Small intestine (tissue), 7 donors: ENCODE measurements at regions not wholly inside any gene's neighbourhood (a gene's known extent, or its start where the extent isn't known, plus 50 kb on each side); places are given as distances from the start of the nearest gene placed in this dataset.

Source experiments
- DNase-seq, 2 donors: peaks; one replicate each; pipeline versions ENCODE4 v3.0.0 to v3.0.0-alpha.2; 2013
- FAIRE-seq: peaks from 2 replicates; lab custom pipeline; 2012; peaks lifted over from hg19 to GRCh38; lab: Jason Lieb, UNC
- H3K27ac ChIP-seq, 3 donors: one replicate each; pipeline ENCODE4 v1.5.1; 2013; ENCODE audit warnings: low read length in 2 of 3, mild to moderate bottlenecking in 2 of 3, control low read depth in 1 of 3, inconsistent platforms in 1 of 3, low read depth in 1 of 3, moderate library complexity in 1 of 3
- H3K27me3 ChIP-seq, 3 donors: one replicate each; pipeline ENCODE4 v1.6.1; 2013; ENCODE audit warnings: low read length in 3 of 3, inconsistent platforms in 1 of 3; ENCODE audit not compliant: control insufficient read depth in 3 of 3, insufficient read depth in 3 of 3
- H3K36me3 ChIP-seq, 3 donors: one replicate each; pipeline ENCODE4 v1.6.1; 2013; ENCODE audit warnings: low read length in 3 of 3, inconsistent platforms in 1 of 3, low read depth in 1 of 3, mild to moderate bottlenecking in 1 of 3, moderate library complexity in 1 of 3; ENCODE audit not compliant: control insufficient read depth in 3 of 3, insufficient read depth in 2 of 3
- H3K4me1 ChIP-seq, 3 donors: one replicate each; pipeline ENCODE4 v1.6.1; 2013; ENCODE audit warnings: low read length in 2 of 3, inconsistent platforms in 1 of 3, low read depth in 1 of 3, mild to moderate bottlenecking in 1 of 3, moderate library complexity in 1 of 3; ENCODE audit not compliant: control insufficient read depth in 3 of 3, insufficient read depth in 2 of 3
- H3K4me3 ChIP-seq, 3 donors: one replicate each; pipeline ENCODE4 v1.5.1; 2013; ENCODE audit warnings: low read length in 3 of 3, control low read depth in 1 of 3, inconsistent platforms in 1 of 3, low read depth in 1 of 3, mild to moderate bottlenecking in 1 of 3, moderate library complexity in 1 of 3
- H3K9me3 ChIP-seq, 2 donors: one replicate each; pipeline ENCODE4 v1.6.1; 2013; ENCODE audit warnings: low read depth in 1 of 2, low read length in 1 of 2; ENCODE audit not compliant: control insufficient read depth in 2 of 2, insufficient read depth in 1 of 2
- WGBS, 3 donors: extraction: QIAGEN DNeasy Blood & Tissue Kit; methylation state at CpG; one replicate each; pipeline ENCODE4 v1.1.7; 2013; 5-methylcytosine and 5-hydroxymethylcytosine counted together
- donor health status: healthy with polysubstance abuse.
- donor health status: control.
- donor health status: control.
- donor health status: Bipolar disorder and iron deficiency.
- donor health status: healthy.

DNA sequence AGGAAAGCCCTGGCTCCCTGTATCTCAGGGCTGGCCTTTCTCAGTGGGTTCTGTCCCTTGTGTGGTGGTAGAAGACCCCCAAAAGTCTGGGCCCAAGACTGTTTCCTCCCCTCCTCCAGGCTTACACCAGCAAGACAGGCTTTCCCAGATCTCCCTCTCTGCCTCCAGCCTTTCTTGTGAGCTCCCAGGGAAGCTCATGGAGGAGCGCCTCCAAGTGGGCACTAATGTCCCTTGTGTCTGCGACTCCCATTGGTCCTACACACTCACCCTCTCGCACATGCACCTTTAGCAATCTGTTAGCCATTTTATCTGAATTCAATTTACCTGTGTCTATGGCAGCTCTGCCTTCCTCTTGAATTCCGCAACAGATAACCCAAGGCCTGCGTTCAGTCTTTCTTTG is 251.1 kb upstream of the CAND1 start:
- FAIRE-seq (no peak), DNase-seq (no peak)
- no peak overlapping the region for H3K4me3 ChIP-seq
- no peaks in the 10 kb centered on the region for H3K36me3 ChIP-seq
- H3K27ac ChIP-seq = no peak overlapping the region
- 92 to 97% (median 93%) methylated on average over 5 of the region's 5 CpGs for WGBS, 3 donors
- H3K4me1 ChIP-seq = no peaks in the 10 kb centered on the region
- no peaks in the 10 kb centered on the region for H3K27me3 ChIP-seq
- no peaks in the 10 kb centered on the region for H3K9me3 ChIP-seq

- H3K27ac ChIP-seq = no peak overlapping the region
- WGBS, 3 donors = 65 to 79% (median 70%) methylated on average over 10 of the region's 10 CpGs
- H3K9me3 ChIP-seq = peaks cover 0 to 1% of the 10 kb centered on the region in 2 donors
- H3K27me3 ChIP-seq = no peaks in the 10 kb centered on the region
- no peak overlapping the region for H3K4me3 ChIP-seq
- no peak for DNase-seq
- FAIRE-seq = no peak
- H3K4me1 ChIP-seq = no peaks in the 10 kb centered on the region
- no peaks in the 10 kb centered on the region for H3K36me3 ChIP-seq
These were observed 250.1 kb upstream of the CAND1 start for GRCh38 chr12:67019070-67019469.

DNA sequence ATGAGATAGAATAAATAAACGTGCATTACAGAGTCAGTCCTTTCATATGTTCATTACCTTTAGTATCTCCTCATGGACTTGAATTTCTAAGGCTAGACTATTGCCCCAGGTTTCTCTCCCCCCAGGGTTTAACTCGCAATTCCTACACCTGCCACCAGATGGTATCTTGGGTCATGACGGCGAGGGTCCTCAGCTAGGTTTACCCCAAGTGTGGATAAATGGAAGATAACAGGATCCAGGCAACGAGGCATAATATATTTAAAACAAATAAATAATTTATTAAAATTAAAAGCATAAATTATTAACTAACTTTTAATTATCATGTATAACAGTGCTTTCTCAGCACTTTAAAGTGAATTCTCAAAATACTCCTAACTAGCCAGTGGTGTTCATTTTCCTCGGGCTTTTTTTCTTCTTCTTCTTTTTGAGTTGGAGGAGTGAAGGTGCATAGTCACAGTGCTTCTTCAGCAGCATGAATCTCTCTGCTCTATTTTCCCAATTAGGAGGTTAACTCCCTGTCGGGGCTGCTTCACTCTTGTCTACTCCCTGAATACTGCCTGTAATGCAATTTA is 243.5 kb upstream of the CAND1 start:
- FAIRE-seq (no peak), DNase-seq (peak; percentile 38 to 42)
- no peaks in the 10 kb centered on the region for H3K4me1 ChIP-seq
- no peak overlapping the region for H3K27ac ChIP-seq
- no peaks in the 10 kb centered on the region for H3K27me3 ChIP-seq
- H3K9me3 ChIP-seq = peaks cover 0 to 1% of the 10 kb centered on the region in 2 donors
- no peak overlapping the region for H3K4me3 ChIP-seq
- WGBS, 3 donors = 27 to 36% (median 31%) methylated on average over 7 of the region's 7 CpGs
- no peaks in the 10 kb centered on the region for H3K36me3 ChIP-seq

- FAIRE-seq = no peak
- no peaks in the 10 kb centered on the region for H3K36me3 ChIP-seq
- no peak overlapping the region for H3K4me3 ChIP-seq
- no peaks in the 10 kb centered on the region for H3K27me3 ChIP-seq
- WGBS, 3 donors = 72 to 77% (median 75%) methylated on average over 5 of the region's 5 CpGs
- DNase-seq = no peak
- H3K27ac ChIP-seq = no peak overlapping the region
- H3K9me3 ChIP-seq = peaks cover 0 to 1% of the 10 kb centered on the region in 2 donors
- H3K4me1 ChIP-seq = no peaks in the 10 kb centered on the region
These were observed 242.5 kb upstream of the CAND1 start for GRCh38 chr12:67026487-67027246.

- Histone ChIP-seq H3K36me3 (no peaks in the 10 kb centered on the region), H3K27ac (no peak overlapping the region), H3K4me3 (no peak overlapping the region), H3K4me1 (no peaks in the 10 kb centered on the region), H3K27me3 (no peaks in the 10 kb centered on the region), H3K9me3 (peaks cover 0 to 1% of the 10 kb centered on the region in 2 donors)
- no peak for DNase-seq
- no peak for FAIRE-seq
- 69 to 71% (median 70%) methylated on average over 2 of the region's 2 CpGs for WGBS, 3 donors
These were observed 240.6 kb upstream of the CAND1 start for GRCh38 chr12:67028529-67028928.

GRCh38 chr12:67034110-67034879 is 234.9 kb upstream of the CAND1 start:
- H3K4me3 ChIP-seq = no peak overlapping the region
- no peaks in the 10 kb centered on the region for H3K27me3 ChIP-seq
- H3K36me3 ChIP-seq = no peaks in the 10 kb centered on the region
- no peaks in the 10 kb centered on the region for H3K4me1 ChIP-seq
- H3K27ac ChIP-seq = no peak overlapping the region
- WGBS, 3 donors = 53 to 63% (median 62%) methylated on average over 7 of the region's 7 CpGs
- no peaks in the 10 kb centered on the region for H3K9me3 ChIP-seq
- DNase-seq = no peak
- no peak for FAIRE-seq

GRCh38 chr12:67035121-67035520 is 234.0 kb upstream of the CAND1 start:
- no peak overlapping the region for H3K4me3 ChIP-seq
- H3K9me3 ChIP-seq = no peaks in the 10 kb centered on the region
- WGBS, 3 donors = 55 to 68% (median 66%) methylated on average over 5 of the region's 5 CpGs
- no peak for DNase-seq
- H3K36me3 ChIP-seq = no peaks in the 10 kb centered on the region
- no peak overlapping the region for H3K27ac ChIP-seq
- FAIRE-seq = no peak
- no peaks in the 10 kb centered on the region for H3K4me1 ChIP-seq
- no peaks in the 10 kb centered on the region for H3K27me3 ChIP-seq

- Histone ChIP-seq H3K36me3 (no peaks in the 10 kb centered on the region), H3K4me1 (no peaks in the 10 kb centered on the region), H3K9me3 (no peaks in the 10 kb centered on the region), H3K27me3 (no peaks in the 10 kb centered on the region), H3K27ac (no peak overlapping the region), H3K4me3 (no peak overlapping the region)
- 68 to 95% (median 87%) methylated on average over 2 of the region's 2 CpGs for WGBS, 3 donors
- FAIRE-seq (no peak), DNase-seq (no peak)
These were observed 230.7 kb upstream of the CAND1 start for GRCh38 chr12:67038486-67038885.
